NCI-H2081 (cell line): ENCODE measurements at regions not wholly inside any gene's neighbourhood (a gene's known extent, or its start where the extent isn't known, plus 50 kb on each side); places are given as distances from the start of the nearest gene placed in this dataset.
"Not testable (repeated sequence)": the region's sequence is repeated elsewhere in the genome, so short reads cannot be mapped to it uniquely, and the experiment has no call there.

Experiments
- DNase-seq, 2 experiments: peaks; one replicate each; lab custom pipeline; 2025; lab: John Stamatoyannopoulos, UW

DNA sequence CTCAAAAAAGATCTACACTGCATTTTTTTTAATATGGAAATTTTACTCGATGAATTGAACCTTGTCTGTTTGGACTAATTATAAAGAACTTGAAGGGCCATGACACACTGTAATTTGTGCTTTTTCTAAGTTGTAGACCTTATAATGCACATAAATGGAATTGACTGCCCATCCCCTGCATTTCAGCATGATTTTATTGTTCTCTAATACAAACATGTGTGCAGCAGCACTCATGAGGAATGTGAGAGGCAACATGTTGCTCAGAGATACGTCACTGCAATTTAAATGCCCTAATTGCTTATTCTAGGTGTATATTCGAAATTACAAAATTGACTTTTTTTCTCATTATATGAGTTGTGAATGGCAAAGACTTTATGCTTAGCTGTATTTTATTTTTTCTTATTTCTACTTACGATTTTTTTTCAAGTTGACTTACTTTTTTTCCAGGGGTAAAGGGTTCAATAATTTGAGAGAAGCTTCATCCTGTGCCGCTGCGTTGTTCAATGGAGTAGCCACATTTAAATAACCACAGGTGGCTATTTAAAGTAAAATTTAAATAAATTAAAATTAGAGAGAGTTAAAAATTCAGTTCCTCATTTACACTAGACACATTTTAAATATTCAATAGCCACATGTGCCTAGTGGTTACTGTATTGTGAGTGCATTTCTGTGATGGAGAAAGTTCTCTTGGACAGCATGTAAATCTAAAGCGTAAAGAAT lies 1346.4 kb downstream of the ROBO1 start:
- no peak for DNase-seq

DNA sequence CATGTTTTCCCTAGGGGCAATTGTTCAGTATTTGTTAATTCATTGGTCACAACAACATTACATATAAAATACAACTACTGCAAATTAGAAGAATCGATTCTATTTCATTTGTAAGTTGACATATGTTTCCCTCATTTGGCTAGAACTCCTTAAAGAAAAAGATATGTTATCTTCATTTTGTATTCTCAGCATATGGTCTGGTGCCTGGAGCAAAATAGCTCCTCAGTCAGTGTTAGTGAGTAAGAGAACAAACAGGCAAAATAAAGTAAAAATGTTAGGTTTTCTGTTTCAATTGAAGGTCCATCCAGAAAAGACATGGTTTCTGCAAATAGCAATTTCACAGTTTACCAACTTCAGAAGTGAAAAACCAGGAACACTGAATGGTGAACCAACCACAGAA lies 1343.1 kb downstream of the ROBO1 start:
- DNase-seq, result no peak

DNA sequence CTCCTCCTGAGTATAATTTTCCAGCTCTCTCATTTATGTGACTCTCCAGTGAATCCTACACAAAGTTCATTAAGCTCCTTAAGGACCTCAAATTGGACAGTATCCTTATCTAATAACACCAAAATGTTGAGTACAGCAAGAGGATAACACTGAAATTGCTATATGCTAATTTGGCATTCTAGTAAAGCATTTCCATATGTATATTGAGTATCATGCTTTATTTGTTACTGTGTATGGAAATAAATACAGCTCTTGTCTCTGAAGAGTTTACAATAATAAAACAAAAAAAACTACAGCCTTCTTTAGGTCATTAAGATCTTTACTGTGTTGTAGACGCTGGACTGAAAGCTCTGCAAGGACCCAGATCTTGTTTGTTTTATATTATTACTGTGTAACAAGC lies 1341.3 kb downstream of the ROBO1 start:
- no peak for DNase-seq

DNA sequence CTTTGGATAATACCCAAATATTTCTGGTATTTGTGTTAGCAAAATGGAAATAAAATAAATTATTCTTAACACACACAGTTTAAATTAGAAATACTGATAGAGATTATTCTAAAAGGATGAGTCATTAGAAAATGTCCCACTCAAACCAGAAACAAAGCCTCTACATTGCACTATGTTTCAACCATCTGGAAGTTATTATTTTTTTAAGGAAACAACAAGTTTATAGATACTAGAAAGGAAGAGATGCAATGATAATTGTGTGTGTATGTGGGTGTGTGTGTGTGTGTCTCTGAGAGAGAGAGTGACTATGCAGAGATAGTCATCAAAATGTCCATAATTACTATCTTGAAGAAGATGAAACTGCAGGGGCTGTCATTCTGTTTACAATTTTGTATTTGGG lies 1340.5 kb downstream of the ROBO1 start:
- no peak for DNase-seq

DNA sequence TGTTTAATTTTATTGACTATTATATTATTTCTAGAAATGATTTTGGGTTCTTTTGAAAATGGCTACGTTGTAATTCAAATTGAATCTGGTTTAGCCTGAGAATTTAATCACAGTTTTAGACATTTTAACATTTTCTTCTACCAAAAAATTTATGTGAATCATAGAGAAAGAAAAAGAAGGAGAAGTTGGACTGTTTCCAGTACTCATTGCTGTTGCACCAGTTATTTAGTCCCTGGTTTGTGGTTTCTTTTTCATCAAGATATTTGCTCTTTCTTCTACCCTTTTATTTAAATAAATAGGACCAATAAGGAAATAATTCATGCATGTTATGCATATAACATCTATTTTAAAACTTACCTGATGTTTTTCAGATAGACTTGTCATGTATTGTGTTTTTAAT lies 1337.1 kb downstream of the ROBO1 start:
- DNase-seq, result no peak

DNA sequence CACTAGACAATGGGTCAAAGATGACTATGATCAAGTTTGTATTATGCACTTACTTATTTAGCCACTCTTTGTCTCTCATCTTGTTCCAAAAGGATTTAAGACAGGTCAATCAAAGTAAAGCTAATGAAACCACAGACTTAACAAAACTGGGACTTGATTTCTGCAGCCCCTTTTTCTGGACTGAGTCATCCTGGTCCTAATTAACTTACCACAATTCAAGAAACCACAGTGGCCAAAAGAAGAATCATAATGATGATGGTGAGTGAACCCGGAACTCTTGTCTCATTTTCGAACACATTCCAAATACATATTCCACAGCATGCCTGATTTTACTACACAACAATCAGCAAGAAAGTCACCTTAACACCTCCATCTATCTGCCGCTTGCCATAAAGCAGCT lies 1333.0 kb downstream of the ROBO1 start:
- DNase-seq, result no peak

DNA sequence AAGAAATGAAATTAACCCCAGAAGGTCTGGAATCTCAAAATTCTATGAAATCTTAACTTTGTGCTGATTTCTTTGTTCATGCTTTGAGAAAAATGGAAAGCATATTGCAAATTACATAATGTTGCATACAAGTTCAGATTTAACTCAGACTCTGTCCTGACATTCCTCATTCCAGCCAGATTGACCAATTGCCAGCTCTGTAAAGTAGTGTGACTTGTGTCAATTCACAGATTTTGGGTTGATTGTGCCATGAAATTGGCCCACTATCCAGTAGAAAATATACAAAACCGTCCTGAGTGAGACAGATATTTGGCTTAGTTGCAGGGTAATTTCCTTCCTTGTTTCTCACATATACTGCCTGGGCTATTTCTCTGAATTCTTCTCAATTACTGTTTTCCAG lies 1312.6 kb downstream of the ROBO1 start:
- DNase-seq, result no peak

DNA sequence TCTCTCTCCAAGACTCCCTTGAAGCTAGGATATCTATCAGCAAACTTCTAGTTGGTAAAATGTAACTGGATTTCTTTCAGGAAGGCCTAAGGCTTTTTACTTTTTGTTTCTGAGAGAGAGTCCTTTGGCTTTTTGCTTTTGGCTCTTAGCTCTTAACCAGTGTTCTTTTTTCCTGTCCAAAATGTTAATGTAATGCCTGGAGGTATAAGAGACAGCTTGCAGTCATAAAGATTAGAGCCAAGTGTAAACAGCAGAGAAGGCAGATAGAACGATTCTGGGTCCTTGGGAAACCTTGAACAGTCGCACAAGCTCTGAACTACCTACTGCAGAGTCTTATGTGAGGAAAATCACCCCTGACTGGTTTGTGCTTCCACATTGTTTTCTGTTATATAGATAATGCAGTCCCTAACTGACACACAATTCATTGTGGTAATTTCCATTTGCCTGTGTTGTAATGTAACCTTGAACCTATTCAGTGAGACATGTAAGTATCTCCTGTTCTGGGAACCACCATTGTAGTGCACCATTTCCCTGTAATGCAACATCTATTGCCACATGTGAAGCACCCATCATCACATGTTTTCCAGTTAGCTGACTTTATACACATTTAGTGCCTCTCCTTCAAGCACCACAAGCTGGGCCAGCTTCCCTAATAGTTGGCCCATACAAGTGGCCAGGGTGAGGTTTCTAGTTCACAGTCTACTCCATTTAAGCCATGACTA lies 1311.9 kb downstream of the ROBO1 start:
- no peak for DNase-seq

DNA sequence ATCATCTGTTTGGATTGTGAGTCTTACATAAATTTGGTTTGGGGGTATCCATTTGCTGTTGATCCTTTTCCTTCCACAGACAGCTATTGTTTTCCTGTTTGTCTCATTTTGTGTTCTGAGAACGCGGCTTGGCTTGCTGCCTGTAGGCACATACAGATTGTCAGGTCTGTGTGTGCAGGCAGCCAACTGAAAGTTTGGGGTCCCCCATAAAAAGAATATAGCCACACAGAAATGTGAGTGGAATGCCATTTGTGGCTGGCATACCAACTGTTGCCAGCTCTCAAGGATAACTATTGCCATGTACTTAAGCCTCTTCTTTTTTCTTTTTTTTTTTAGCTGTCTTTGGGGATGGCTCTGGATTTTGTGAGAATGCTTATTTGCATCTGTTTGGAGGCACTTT lies 1308.0 kb downstream of the ROBO1 start:
- no peak for DNase-seq

DNA sequence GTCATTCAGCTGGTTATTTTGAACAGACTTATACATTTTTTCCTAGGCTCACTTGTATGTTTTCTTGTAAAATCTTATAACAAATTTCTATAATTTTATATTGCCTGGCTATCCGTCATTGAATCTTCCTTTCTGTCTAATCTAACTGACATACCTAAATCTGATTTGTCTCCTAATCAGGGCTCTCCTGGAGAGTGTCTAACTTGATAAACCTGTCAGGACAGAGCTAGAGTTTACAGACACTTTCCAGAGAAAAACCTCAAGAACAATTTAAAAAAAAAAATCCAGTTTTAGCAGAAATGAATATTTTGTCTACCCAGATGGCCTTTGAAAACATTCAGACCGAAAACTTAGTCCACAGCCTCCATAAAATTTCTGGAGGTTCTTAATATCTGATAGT lies 1305.8 kb downstream of the ROBO1 start:
- DNase-seq, result no peak

DNA sequence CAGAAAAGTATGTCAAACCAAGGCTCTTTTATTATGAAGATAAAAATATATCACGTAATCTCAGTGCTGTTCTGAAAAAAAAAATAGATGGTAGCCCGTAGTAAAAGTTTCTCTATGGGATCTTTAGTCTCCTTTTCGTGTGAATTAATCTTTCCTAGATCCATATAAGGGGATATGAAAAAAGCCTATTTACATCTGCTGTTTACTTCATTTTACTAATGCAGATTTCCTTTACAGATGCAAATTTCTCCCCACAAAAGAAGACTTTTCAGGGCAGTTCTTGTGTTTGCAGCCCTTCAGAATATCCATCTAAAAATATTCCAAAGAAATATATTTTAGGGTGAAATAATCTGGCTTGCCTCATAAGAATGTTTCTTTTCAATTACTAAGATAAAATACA lies 1291.7 kb downstream of the ROBO1 start:
- no peak for DNase-seq

DNA sequence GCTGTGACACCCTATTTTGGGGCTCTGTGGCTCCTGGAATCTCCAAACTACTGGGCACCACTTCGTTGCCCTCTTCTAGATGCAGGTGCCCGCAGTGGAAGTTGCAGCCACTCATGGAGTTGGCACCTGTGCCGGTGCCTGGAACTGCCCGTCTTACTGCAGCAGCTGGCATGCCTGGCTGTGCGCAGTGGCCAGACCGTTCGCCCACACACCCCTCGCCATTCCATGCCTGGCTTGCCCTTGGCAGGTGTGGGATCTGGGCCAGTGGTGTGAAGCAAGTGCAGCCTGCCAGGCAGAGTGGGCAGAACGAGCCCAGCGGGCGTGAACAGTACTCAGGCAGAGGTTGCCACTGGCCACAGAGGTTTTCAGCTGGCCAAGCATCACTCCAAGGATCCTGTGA lies 1286.7 kb downstream of the ROBO1 start:
- DNase-seq, result no peak

DNA sequence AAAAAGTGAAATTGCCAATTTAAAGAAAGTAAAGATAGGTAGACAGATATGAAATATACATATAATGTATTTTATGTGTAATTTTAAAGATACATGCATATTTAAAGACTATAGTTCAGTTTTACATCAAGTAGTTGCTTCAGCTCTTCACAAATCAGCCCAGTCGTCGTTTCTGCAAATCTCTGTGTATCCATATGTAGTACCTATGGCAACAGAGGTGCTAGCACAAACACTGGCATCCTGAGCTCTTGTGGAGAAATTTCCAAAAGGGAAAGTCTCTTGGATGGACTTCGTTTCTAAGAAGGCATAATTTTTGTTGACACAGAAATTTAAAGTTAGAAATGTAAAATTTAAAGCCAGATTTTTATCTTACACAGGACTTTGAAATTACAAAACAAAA lies 1284.7 kb downstream of the ROBO1 start:
- peak in 1 of 2 experiments; percentile 2 for DNase-seq

DNA sequence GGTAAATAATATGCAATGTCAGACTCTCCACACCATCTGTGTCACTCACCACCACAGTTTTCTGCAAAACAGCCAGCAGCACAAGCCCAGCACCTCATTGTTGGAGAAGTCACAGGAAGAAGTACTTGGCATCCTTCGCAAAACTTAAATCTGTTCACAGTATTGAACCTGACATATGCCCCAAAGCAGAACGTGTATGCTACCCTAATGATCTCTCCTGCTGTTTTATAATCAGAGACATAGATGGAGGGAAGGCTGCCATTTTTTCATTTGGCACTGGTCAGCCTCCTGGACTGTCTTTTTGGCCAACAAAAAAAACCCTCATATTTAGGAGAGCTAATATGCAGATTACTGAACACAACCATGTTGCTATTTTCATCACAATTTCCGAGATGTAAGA lies 1272.9 kb downstream of the ROBO1 start:
- DNase-seq, result peak in 1 of 2 experiments; percentile 40

DNA sequence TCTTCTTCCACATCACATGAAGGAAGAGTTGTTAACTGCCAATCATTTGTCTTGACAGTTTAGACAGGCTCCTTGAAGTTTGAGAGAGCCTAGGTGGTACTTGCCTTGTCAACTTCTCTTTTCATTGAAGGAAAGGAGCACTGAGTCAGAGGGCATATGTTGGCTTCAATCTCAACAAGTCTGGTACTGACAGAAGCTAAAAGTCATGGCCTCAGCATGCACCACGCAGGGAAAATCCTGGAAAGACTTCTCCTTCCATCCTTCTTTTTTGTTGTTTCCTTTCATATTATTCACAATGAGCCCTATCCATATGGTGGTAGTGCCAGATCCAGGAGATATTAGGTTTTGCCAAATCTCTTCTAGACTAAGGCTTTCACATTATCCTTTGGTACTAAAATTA lies 1272.5 kb downstream of the ROBO1 start:
- DNase-seq, result no peak

DNA sequence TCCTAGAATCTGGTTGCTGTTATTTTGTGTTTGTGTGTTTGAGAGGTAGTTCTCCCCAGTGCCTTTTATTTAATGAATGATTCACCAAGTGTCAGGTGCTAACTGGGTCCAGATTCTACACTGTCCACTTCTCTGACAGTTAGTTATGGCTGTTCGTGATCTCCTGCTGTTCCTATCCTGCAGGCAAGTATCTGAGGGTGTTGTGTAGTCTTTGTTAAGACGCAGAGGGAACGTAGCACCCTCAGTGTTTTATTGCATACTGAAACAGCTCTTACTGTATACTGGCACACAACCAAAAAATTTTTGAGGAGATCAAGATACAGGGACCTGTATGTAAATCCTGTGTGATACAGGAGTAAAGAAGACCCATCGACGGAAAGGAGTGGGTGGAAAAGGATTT lies 1271.3 kb downstream of the ROBO1 start:
- DNase-seq, result peak; percentile 71 to 86

DNA sequence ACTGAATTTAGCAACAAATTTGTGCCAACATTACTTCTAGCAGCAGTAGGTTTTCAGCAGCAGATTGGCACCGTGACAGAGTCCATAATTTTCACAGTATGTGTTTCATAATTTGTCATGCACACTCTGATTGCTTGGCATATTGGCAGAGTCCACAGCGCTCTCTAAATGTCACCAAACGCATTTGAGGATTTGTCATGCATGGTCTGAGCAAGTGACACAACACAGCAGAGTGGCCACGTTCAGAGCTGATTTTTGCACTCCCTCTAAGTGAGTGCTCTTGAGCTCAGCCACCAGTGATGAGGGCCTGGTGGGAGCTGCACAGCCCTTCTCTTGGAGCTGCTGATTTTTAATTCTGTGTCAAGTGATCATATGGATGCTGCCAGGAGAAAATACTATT lies 1270.8 kb downstream of the ROBO1 start:
- peak; percentile 77 to 96 for DNase-seq

DNA sequence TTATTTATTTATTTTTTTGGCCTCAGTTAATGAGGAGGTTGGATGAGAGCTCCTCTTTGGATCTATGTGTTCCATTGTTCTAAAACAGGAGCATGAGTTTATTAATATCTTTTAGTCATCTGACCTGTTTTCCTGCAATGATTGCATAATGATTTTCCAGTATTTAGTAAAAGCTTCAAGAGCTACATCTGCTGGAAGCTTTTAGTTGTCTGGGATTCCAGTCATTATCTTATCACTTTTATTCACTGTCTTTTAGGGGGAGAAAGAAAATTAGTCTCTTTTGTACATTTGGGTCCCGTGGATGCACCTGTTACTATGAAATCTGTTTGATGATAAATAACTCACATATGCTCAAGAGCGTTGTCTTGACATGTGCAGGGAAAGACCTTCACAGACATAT lies 1270.0 kb downstream of the ROBO1 start:
- peak in 1 of 2 experiments; percentile 47 for DNase-seq

DNA sequence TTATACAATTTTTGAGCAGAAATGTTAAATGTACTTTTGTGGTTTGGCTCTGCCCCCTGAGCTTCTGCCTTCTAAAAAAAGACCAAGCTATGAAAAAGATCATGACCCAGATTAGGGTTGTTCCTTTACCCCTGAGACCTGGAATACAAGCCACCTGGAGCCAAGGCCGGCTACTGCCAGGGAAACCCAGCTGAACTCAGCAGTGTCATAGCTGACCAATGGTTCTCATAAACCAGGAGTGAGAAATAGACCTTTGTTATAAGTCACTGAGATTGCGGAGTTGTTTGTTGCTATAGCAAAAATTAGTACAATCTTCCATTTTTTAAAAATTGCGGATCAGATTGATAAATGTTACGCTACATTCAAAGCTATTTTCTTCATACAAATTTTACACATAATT lies 1261.7 kb downstream of the ROBO1 start:
- DNase-seq, result no peak

DNA sequence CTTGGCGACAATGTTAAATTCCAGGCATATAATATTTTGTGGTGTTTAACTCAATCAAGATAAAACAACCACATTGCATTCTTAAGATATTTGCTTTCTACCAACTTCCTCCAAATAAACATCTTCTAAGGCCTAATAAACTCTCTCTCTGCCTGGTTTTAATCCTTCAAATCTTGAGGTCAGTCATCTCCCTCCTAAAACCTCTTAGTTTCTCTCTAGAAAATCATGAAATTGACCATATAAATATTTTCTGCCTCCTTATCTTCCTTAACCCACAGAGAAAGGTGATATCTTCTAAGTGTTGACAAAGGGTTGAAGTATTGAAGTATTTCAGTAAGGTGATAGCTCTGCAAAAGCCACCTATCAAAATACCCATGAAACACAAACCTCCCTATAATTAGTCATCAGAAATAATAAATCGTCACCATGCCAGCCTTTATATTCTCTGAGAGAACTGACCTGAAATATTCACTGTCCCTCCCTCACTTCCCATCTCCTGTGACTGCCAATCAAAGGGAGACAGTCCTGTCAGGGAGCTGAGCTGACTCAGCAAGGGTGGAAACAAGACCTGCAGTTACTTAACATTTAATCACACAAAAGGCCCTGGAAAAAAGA lies 1261.1 kb downstream of the ROBO1 start:
- no peak for DNase-seq

DNA sequence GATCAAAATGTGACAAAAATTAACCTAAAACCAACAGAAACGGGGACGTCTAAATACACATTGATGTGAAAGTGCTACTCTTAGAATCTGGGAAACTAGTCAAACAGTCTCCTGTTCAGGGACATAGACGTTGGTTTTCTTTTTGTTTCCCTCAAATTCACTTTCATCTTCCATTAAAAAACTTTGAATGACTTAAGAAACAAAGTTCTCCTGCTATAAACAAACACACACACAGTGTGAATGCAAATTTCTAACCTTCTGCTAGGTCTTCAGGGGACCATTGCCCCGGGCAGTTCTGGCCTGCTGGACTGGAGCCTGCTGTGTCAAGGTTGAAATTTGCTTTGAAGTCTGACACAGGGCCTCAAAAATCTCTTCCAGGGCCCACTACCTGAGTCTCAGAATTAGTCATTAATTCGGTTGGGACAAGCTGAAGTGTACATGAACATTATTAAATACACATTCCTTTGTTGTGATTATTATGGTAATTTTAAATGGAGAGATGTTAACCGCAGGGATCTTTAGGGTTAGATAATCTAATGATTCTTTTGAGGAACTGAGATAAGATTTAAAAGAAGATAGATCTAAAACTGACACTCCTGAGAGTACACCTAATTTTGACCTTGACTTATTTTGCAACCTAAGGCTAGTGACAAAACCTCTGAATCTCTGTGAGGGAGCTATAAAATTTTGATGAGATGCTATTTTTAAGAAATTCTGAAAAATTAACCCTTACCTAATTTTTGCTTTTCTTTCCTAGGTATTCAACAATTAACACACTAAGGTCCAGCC lies 1260.4 kb downstream of the ROBO1 start:
- DNase-seq, result no peak

DNA sequence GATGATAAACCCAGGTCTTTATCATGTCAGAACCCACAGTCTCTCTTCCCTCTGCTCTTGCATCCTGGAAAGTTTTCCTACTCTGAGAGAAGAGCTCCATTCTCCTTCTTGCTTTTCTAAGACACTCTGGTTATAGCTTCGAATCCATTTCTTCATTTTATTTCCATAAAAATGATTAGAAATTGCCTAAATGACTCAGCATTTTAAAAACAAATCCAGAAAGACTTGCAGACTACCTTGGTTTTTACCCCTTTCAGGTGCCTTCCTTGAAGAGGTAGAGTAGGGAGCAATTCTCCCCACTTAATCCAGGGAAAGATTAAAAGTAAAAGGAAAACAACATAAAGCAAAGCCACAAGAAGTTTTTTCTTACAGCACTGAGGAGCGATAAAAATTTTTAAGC lies 1256.0 kb downstream of the ROBO1 start:
- DNase-seq, result no peak

DNA sequence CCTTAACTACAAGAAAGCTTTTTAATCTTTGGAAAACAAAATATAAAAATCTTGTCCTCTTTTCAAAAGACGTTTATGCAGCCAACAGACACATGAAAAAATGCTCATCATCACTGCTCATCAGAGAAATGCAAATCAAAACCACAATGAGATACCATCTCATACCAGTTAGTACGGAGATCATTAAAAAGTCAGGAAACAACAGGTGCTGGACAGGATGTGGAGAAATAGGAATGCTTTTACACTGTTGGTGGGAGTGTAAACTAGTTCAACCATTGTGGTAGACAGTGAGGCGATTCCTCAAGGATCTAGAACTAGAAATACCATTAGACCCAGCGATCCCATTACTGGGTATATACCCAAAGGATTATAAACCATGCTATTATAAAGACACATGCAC lies 1255.0 kb downstream of the ROBO1 start:
- DNase-seq, result not testable (repeated sequence)
